Activated CD4-positive, alpha-beta T cell treated with anti-CD3 and anti-CD28 coated beads, Interleukin-2, Interleukin-4, amounts not matched to agents 100 ng/mL and 50 ng/mL, durations not matched to agents 16 hours and 8 hours (primary cell): ENCODE measurements at regions not wholly inside any gene's neighbourhood (a gene's known extent, or its start where the extent isn't known, plus 50 kb on each side); places are given as distances from the start of the nearest gene placed in this dataset.
"Not testable (repeated sequence)": the region's sequence is repeated elsewhere in the genome, so short reads cannot be mapped to it uniquely, and the experiment has no call there.

Experiments used
- DNase-seq: peaks from one replicate; pipeline ENCODE4 v3.0.0-alpha.2; 2020; ENCODE audit warnings: low spot score

- no peak for DNase-seq
Observed at GRCh38 chrX:114087543-114087942, 496.3 kb upstream of the HTR2C start.

- no peak for DNase-seq
Observed at GRCh38 chrX:114077773-114078172, 506.1 kb upstream of the HTR2C start.

GRCh38 chrX:114075073-114075673, 508.7 kb upstream of the HTR2C start:
- no peak for DNase-seq

GRCh38 chrX:114073926-114074325, 510.0 kb upstream of the HTR2C start:
- no peak for DNase-seq

GRCh38 chrX:114071412-114071811, 512.5 kb upstream of the HTR2C start:
- DNase-seq: no peak

GRCh38 chrX:114065577-114066223, 518.2 kb upstream of the HTR2C start:
- no peak for DNase-seq

GRCh38 chrX:114061226-114061625, 522.7 kb upstream of the HTR2C start:
- no peak for DNase-seq

- no peak for DNase-seq
Observed at GRCh38 chrX:114058988-114059418, 524.9 kb upstream of the HTR2C start.

GRCh38 chrX:114057422-114057821, 526.5 kb upstream of the HTR2C start:
- not testable (repeated sequence) for DNase-seq

GRCh38 chrX:114051667-114052315, 532.1 kb upstream of the HTR2C start:
- DNase-seq: no peak

- no peak for DNase-seq
Observed at GRCh38 chrX:114050075-114050796, 533.6 kb upstream of the HTR2C start.

GRCh38 chrX:114049063-114049462, 534.8 kb upstream of the HTR2C start:
- no peak for DNase-seq

- DNase-seq: no peak
Observed at GRCh38 chrX:114047558-114047957, 536.3 kb upstream of the HTR2C start.

- DNase-seq: no peak
Observed at GRCh38 chrX:114046695-114047279, 537.1 kb upstream of the HTR2C start.

- DNase-seq: not testable (repeated sequence)
Observed at GRCh38 chrX:114041470-114041869, 542.4 kb upstream of the HTR2C start.

GRCh38 chrX:114040661-114041269, 543.1 kb upstream of the HTR2C start:
- DNase-seq: not testable (repeated sequence)

- not testable (repeated sequence) for DNase-seq
Observed at GRCh38 chrX:114040111-114040510, 543.8 kb upstream of the HTR2C start.

GRCh38 chrX:114038358-114038757, 545.5 kb upstream of the HTR2C start:
- no peak for DNase-seq

- DNase-seq: no peak
Observed at GRCh38 chrX:114037515-114037914, 546.4 kb upstream of the HTR2C start.

GRCh38 chrX:114028907-114029662, 554.8 kb upstream of the HTR2C start:
- DNase-seq: no peak

- no peak for DNase-seq
Observed at GRCh38 chrX:114017086-114017485, 566.8 kb upstream of the HTR2C start.
